GM18519 (cell line): ENCODE measurements at regions not wholly inside any gene's neighbourhood (a gene's known extent, or its start where the extent isn't known, plus 50 kb on each side); places are given as distances from the start of the nearest gene placed in this dataset.
"Not testable (repeated sequence)": the region's sequence is repeated elsewhere in the genome, so short reads cannot be mapped to it uniquely, and the experiment has no call there.

ENCODE experiments used
- ATAC-seq: cut with Tn5 transposase; IDR thresholded peaks from one replicate; pipeline ENCODE4 v1.9.1; 2021; ENCODE audit warnings: mild to moderate bottlenecking, moderate library complexity; ENCODE audit not compliant: unreplicated experiment, low FRiP score

DNA sequence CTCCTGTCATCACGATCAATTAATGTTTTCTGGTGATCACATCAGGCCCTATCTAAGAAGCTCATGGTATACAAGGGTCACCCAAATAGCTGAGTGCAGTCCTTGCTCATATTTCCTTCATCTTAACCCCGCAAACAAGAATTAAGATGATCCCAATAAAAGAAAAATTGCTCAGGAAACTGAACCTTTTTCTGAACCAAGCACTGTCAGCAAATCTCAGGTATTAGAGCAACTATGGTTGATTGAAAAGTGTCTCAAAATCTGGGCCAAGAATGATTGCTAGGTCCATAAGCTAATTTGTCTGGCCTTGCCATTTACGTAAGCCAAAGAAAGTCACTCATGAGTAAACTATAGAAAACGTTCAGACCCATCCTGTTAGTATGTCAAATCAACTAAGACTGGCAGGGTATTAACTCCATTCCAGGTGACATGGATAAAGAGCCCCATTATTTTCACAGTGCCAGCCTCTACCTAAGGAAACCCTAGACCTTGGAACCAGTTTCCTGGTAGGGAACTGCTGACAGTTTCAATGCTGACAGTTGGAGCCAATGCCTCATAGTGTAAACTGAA lies 209.3 kb downstream of the DEPDC1B start:
- ATAC-seq, result no peak

DNA sequence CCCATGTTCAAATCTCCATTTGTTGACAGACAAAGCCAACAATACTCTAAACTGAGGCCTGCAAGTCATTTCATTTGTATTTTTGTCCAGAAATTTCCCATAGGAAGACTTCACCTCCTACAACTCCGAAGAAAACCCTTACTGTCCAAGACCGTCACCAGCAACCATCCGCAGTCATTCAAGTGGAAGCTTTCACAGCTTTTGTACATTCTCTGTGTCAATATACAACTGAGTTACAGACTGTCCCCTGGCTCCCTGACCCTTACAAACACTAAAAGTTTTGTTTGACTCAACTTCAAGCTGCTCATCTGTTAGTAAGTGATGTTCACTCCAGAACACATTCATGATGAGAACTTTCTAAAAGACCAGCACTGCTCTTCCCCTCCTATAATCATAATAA lies 210.1 kb downstream of the DEPDC1B start:
- ATAC-seq, result no peak

- no peak for ATAC-seq
Observed at GRCh38 chr5:60489377-60489776, 210.6 kb downstream of the DEPDC1B start.

DNA sequence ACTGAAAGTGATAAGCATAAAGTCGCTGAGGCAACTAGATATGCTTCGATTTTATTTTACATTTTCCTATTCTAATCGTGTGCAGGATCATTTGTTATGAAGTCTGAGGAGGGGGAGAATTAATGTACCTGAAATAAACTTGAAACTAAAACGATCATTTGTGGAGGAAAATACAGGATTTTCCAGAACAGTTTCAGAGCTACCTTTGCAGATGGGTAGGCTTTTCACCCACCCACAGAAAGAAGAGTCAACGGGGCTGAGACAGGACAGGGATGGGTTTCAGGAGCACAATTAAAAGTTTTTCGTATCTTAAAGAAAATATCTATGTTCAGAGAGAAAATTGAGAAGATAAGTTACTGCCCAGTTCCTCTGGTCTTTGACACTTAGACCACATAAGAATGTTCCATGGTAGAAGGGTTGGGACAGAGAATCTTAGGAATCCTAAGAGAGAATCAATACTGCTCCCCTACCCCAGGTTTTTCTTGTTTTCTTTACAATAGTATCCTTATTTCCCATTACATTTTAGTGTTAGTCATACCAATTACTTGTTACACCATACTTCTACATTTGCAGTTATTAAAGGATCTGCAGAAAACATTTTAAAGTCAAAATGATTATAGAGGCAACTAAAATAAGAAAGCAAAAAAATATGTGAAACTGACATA lies 211.4 kb downstream of the DEPDC1B start:
- ATAC-seq, result no peak

GRCh38 chr5:60487885-60488442 lies 212.0 kb downstream of the DEPDC1B start:
- ATAC-seq, result no peak

- no peak for ATAC-seq
Observed at GRCh38 chr5:60487476-60487875, 212.5 kb downstream of the DEPDC1B start.

- ATAC-seq, result no peak
Observed at GRCh38 chr5:60485361-60485760, 214.6 kb downstream of the DEPDC1B start.

DNA sequence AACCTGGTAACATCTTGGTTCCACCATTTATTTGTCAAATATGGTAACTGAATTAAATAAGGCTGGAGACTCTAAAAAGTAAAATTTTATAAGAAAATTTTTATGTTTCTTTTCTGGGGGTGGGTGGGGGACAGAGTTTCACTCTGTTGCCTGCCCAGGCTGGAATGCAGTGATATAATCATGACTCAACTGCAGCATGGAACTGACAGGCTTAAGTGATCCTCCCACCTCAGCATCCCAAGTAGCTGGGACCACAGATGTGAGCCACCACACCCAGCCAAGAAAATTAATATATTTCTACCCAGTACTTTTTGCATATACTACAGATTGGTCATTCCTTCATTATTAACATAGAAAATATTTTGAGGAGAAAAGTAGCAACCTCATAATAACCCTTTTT lies 216.9 kb downstream of the DEPDC1B start:
- ATAC-seq, result no peak

- no peak for ATAC-seq
Observed at GRCh38 chr5:60482301-60482700, 217.7 kb downstream of the DEPDC1B start.

GRCh38 chr5:60479542-60479941 lies 220.4 kb downstream of the DEPDC1B start:
- no peak for ATAC-seq

DNA sequence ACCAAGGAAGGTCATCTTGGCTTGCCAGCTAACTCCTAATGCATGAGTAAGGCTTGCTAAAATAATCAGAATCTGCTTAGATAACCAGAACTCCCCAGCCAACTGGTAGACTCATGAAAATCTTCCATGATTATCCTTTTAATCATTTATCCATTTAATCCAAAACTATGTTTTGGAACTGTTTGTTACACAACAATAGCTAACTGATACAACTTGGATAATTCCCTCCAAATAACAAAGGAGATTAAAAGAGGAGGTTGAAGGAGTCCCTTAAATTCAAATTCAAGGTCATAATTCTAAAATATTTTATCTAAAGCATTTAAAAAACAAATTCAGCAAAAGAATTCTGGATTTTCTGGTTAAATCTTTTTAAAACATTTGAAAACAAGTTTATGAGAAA lies 222.1 kb downstream of the DEPDC1B start:
- ATAC-seq, result no peak

GRCh38 chr5:60473654-60474053 lies 226.3 kb downstream of the DEPDC1B start:
- ATAC-seq, result no peak

- not testable (repeated sequence) for ATAC-seq
Observed at GRCh38 chr5:60473027-60473426, 226.9 kb downstream of the DEPDC1B start.

GRCh38 chr5:60470881-60471280 lies 229.1 kb downstream of the DEPDC1B start:
- no peak for ATAC-seq

DNA sequence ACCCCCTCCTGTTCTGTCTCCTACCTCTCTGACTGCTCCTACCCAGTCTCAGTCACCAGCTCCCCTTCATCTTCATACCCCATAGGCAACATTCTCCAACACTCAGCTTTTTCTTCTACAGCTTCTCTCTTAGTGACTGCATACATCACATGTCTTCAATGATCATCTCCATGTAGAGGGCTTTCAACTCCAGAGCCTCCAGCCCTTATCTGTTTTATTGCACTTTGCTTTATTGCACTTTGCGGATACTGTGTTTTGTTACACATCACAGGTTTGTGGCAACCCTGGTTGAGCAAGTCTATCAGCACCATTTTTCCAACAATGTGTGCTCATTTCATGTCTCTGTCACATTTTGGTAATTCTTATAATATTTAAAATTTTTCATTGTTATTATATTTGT lies 230.7 kb downstream of the DEPDC1B start:
- ATAC-seq, result no peak

GRCh38 chr5:60463179-60463868 lies 236.6 kb downstream of the DEPDC1B start:
- no peak for ATAC-seq

DNA sequence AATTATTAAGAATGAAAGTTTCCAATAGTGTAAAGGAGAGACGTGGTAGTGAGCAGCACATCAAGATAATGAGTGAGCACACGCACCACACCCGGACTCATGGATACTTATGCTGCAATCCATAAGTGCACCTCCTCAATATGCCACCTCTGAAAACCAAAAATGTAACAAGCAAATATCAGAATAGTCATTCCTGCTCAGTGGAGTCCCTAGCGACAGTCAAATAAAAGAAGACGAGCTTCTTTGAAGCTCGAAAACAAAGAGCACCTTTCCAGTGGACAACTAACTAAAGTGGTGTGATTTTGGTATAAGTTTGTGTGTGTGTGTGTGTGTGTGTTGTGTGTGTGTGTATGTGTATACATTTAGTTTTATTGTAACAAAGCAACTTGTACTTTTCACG lies 241.3 kb downstream of the DEPDC1B start:
- ATAC-seq, result no peak

DNA sequence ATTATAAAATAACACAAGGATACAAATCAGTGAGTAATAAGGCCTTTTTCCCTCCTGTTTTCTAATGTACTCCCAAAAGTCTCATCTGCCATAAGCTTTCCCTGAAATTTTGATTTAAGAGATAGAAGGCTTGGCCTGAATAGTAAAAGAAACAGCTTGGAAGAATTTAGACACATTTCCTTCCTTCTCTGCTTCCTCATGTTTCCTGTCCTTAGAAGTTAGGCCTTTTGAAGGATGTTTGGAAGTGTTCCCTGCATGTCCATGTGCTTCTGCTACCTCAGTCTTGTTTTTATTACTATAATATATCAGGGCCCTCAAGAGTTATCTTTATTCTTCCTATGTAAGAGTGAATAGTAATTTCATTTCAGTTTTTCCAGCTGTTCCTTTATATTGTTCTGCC lies 242.7 kb downstream of the DEPDC1B start:
- ATAC-seq, result no peak

GRCh38 chr5:60455589-60455988 lies 244.4 kb downstream of the DEPDC1B start:
- ATAC-seq, result no peak

DNA sequence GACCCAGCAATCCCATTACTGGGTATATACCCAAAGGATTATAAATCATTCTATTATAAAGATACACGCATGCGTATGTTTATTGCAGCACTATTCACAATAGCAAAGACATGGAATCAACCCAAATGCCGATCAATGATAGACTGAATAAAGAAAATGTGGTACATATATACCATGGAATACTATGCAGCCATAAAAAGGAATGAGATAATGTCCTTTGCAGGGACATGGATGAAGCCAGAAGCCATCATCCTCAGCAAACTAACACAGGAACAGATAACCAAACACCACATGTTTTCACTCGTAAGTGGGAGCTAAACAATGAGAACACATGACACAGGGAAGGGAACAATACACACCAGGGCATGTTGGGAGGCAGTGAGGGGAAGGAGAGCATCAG lies 245.7 kb downstream of the DEPDC1B start:
- ATAC-seq, result not testable (repeated sequence)

DNA sequence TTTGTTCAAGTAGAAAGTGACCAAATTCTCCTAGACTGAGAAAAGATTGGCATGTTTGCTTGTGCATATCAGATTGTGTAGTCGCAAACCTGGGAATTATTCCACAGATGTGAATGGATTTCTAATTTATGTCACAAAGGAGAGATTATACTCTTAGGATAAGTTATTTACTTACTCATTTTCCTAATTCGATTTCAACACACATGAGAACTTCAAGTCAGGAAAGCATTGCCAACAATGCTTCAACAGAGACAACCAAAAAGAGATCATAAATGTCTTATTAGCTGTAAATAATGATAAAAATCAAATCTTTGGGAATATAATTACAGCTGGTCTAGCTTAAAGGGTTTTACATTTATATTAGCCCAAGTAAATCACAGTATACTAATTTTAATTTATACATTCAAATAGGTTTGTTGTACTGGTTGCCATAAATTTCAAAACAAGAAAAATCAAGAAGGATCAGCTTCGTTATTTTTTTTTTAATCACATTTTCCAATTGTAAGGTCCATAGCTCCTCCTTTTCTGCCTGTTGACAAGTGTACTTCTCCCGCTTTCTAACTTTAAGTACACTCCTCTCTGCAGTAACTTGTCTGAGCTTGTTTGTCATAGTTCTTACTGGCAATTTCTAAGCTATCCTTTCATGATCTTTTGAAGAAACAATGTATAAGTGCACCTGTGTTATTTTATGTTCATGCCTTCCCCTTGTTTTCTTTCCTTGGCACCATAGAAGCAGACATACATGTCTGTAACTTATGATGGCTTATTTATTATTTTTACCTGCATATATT lies 246.6 kb downstream of the DEPDC1B start:
- ATAC-seq, result no peak
